HCT116 (cell line): ENCODE measurements at regions not wholly inside any gene's neighbourhood (a gene's known extent, or its start where the extent isn't known, plus 50 kb on each side); places are given as distances from the start of the nearest gene placed in this dataset.

Source experiments
- ATAC-seq: fragments of 200-7000 bp; cut with Tn5 transposase; 2 replicates; pipeline ENCODE4 v1.9.1; 2020; ENCODE audit warnings: mild to moderate bottlenecking, moderate library complexity
- BruUV-seq: library from RNA; stranded (reverse); fragments of 400-500 nt; replicated peaks from 2 replicates; lab custom pipeline; 2021; lab: Mats Ljungman, UMichigan
- CTCF ChIA-PET: fragments of 300-600 bp; sonication (Branson Sonifier 250); formaldehyde crosslinking; loops from one replicate; lab custom pipeline; 2021; ENCODE audit warnings: antibody characterized with exemption; lab: Charles Lee
- POLR2A ChIA-PET: fragments of 300-600, 350-600 bp; sonication (Branson Sonifier 250); formaldehyde crosslinking; loops from one replicate; lab custom pipeline; 2021; ENCODE audit warnings: antibody characterized with exemption; lab: Charles Lee
- RAD21 ChIA-PET, 2 experiments: fragments of 300-600 bp; sonication (Branson Sonifier 250); formaldehyde crosslinking; loops; one replicate each; lab custom pipeline; 2023; ENCODE audit warnings: low total read pairs in 2 of 2; ENCODE audit not compliant: uncharacterized antibody in 2 of 2, unreplicated experiment in 2 of 2, low non-redundant PET in 1 of 2; lab: Charles Lee
- DNase-seq: peaks from one replicate; pipeline ENCODE4 v3.0.0-alpha.2; 2010; ENCODE audit warnings: low read depth, low spot score
- H2AFZ ChIP-seq: fragments of 200-600 bp; shearing (Covaris generic), sonication (generic); 2 replicates; pipeline ENCODE4 v1.6.1; 2017; ENCODE audit warnings: low read depth, mixed run types, mixed read lengths, antibody characterized with exemption, low read length; ENCODE audit not compliant: poor library complexity, severe bottlenecking
- H3K27ac ChIP-seq: 2 replicates; pipeline ENCODE4 v1.5.1; 2012; ENCODE audit warnings: low read depth, low read length
- H3K27me3 ChIP-seq: fragments of 200-600 bp; sonication (generic); 2 replicates; pipeline ENCODE4 v1.6.1; 2016; ENCODE audit warnings: mixed run types, low read length, mixed read lengths; ENCODE audit not compliant: insufficient read depth
- H3K36me3 ChIP-seq, 2 experiments: fragments of 200-500 bp in 1 of 2; fragments of 200-600 bp in 1 of 2; sonication (Bioruptor generic) in 1 of 2; sonication (generic) in 1 of 2; 2 replicates each; pipeline versions ENCODE4 v1.5.1 to v1.6.1; 2014 to 2016; ENCODE audit warnings: low read length in 2 of 2, inconsistent platforms in 1 of 2, mixed read lengths in 1 of 2, mixed run types in 1 of 2; ENCODE audit not compliant: insufficient read depth in 2 of 2, control insufficient read depth in 1 of 2
- H3K4me1 ChIP-seq, 2 experiments: fragments of 200-600 bp in 1 of 2; sonication (generic) in 1 of 2; 2 replicates each; pipeline versions ENCODE4 v1.5.1 to v1.6.1; 2012 to 2017; ENCODE audit warnings: low read length in 2 of 2, inconsistent platforms in 1 of 2, mild to moderate bottlenecking in 1 of 2, mixed read lengths in 1 of 2, mixed run types in 1 of 2, moderate library complexity in 1 of 2; ENCODE audit not compliant: insufficient read depth in 2 of 2, control insufficient read depth in 1 of 2
- H3K4me2 ChIP-seq: fragments of 200-600 bp; sonication (generic); 2 replicates; pipeline ENCODE4 v1.6.1; 2017; ENCODE audit warnings: mixed run types, low read length, mixed read lengths
- H3K4me3 ChIP-seq, 2 experiments: fragments of 200-600 bp in 1 of 2; sonication (generic) in 1 of 2; replicated peaks in 1 of 2; 2 replicates each; pipeline ENCODE4 v1.5.1; 2011 to 2016; ENCODE audit warnings: low read length in 2 of 2, control low read depth in 1 of 2, low read depth in 1 of 2, mild to moderate bottlenecking in 1 of 2, mixed read lengths in 1 of 2, mixed run types in 1 of 2
- H3K79me2 ChIP-seq: fragments of 200-600 bp; sonication (generic); 2 replicates; pipeline ENCODE4 v1.6.1; 2017; ENCODE audit warnings: mild to moderate bottlenecking, mixed run types, low read length, moderate library complexity, mixed read lengths; ENCODE audit not compliant: insufficient read depth
- H3K9ac ChIP-seq: fragments of 200-600 bp; sonication (generic); 2 replicates; pipeline ENCODE4 v1.6.1; 2016; ENCODE audit warnings: low read length, mixed read lengths
- H3K9me2 ChIP-seq: fragments of 200-600 bp; sonication (generic), shearing (Covaris generic); 2 replicates; pipeline ENCODE4 v1.6.1; 2017; ENCODE audit warnings: mixed run types, mild to moderate bottlenecking, moderate library complexity; ENCODE audit not compliant: insufficient read depth
- H3K9me3 ChIP-seq, 2 experiments: fragments of 200-500 bp in 1 of 2; fragments of 200-600 bp in 1 of 2; sonication (Bioruptor generic) in 1 of 2; sonication (generic) in 1 of 2; 2 replicates each; pipeline ENCODE4 v1.6.1; 2014 to 2017; ENCODE audit warnings: low read length in 2 of 2, mixed read lengths in 2 of 2, inconsistent platforms in 1 of 2, low read depth in 1 of 2, mild to moderate bottlenecking in 1 of 2, mixed run types in 1 of 2, moderate library complexity in 1 of 2; ENCODE audit not compliant: control insufficient read depth in 1 of 2, insufficient read depth in 1 of 2
- H4K20me1 ChIP-seq: fragments of 200-600 bp; sonication (generic), shearing (Covaris generic); 2 replicates; pipeline ENCODE4 v1.6.1; 2017; ENCODE audit warnings: mixed run types, mild to moderate bottlenecking, moderate library complexity; ENCODE audit not compliant: insufficient read depth
- CEBPB ChIP-seq: IDR thresholded peaks from 2 replicates; pipeline ENCODE4 v1.6.1; 2012; ENCODE audit warnings: low read depth
- ELF1 ChIP-seq: IDR thresholded peaks from 2 replicates; pipeline ENCODE4 v1.6.1; 2012; ENCODE audit warnings: low read depth, borderline replicate concordance
- EZH2 ChIP-seq: fragments of 200-600 bp; sonication (generic); IDR thresholded peaks from 2 replicates; pipeline ENCODE4 v1.6.1; 2017; ENCODE audit warnings: antibody characterized with exemption, mixed run types
- EZH2phosphoT487 ChIP-seq: fragments of 200-600 bp; IDR thresholded peaks from 2 replicates; pipeline ENCODE4 v1.6.1; 2018; ENCODE audit warnings: antibody characterized with exemption, borderline replicate concordance
- FOSL1 ChIP-seq: IDR thresholded peaks from 2 replicates; pipeline ENCODE4 v1.6.1; 2012; ENCODE audit warnings: low read depth
- JUND ChIP-seq: IDR thresholded peaks from 2 replicates; pipeline ENCODE4 v1.6.1; 2012
- POLR2AphosphoS5 ChIP-seq: IDR thresholded peaks from 2 replicates; pipeline ENCODE4 v1.6.1; 2011; ENCODE audit warnings: mild to moderate bottlenecking, low read depth, low read length, moderate library complexity
- RAD21 ChIP-seq: IDR thresholded peaks from 2 replicates; pipeline ENCODE4 v1.6.1; 2012; ENCODE audit warnings: low read depth, mild to moderate bottlenecking
- SRF ChIP-seq: IDR thresholded peaks from 2 replicates; pipeline ENCODE4 v1.6.1; 2012; ENCODE audit warnings: low read depth
- TCF7L2 ChIP-seq: IDR thresholded peaks from 2 replicates; pipeline ENCODE4 v1.7.0; 2011; ENCODE audit warnings: borderline replicate concordance, inconsistent platforms; ENCODE audit not compliant: insufficient read depth, insufficient read length; ENCODE audit errors: extremely low read depth
- ZFX ChIP-seq: fragments of 450-650 bp; IDR thresholded peaks from 2 replicates; pipeline ENCODE4 v1.6.1; 2017
- ZNF274 ChIP-seq: fragments of 200-500 bp; sonication (Bioruptor generic); IDR thresholded peaks from 2 replicates; pipeline ENCODE4 v1.6.1; 2014; ENCODE audit warnings: mild to moderate bottlenecking, low read depth, low read length, inconsistent platforms
- intact Hi-C: fragments of 100-400 bp; cut with micrococcal nuclease; formaldehyde crosslinking; loops from 2 replicates; pipeline ENCODE4 v1.10.0; 2022

DNA sequence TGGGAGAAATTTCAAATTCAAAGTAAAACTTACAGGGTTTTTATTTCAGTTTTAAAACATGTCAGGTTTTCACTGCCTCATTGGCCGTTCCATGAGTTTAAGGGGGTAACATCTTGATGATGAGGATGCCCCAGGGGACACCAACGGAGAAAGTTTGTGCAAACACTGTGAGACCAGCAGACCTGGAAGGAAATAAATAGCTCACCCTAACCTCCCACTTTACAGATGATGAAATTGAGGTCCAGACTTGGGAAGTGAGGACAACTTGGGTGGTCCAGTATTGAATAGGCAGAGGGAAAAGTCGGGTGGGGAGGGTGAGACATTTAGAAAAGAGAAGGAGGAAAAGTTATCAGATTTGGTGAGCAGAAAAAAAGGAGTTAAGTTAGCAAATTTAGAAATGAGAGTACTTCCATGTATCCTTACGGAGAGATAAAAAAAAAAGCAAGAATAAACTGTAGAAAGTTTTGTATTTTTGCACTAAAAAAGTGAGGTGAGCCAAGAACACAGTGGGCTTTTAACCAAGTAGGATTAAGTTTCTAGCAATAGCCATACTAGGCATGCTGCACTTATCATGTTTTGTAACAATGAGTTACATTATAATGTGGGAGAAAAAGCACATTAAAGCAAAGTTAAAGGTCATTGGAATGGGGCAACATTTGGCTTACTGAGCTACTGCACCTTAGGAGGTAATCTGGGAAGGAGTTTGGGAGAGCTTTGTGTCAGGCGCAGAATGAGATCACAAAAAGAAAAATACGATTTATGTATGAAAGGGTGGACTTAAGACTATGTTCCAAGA is 125.1 kb downstream of the GAS1 start (continued):
- TF ChIP-seq SRF (no peak), RAD21 (no peak), ELF1 (no peak), EZH2 (no peak), EZH2phosphoT487 (no peak)
- TF ChIP-seq, all 23 proteins: peak for 0

GRCh38 chr9:86821006-86821845 is 126.1 kb downstream of the GAS1 start:
- H2AFZ ChIP-seq, result no peak overlapping the region
- RAD21 ChIA-PET, result no interaction called here
- TF ChIP-seq JUND, result no peak
- TF ChIP-seq FOSL1, result no peak
- TF ChIP-seq TCF7L2, result no peak
- no peak for TF ChIP-seq ZNF274
- no peak for TF ChIP-seq POLR2AphosphoS5
- TF ChIP-seq ZFX, result no peak
- no peak for TF ChIP-seq CEBPB
- no peak for TF ChIP-seq RAD21
- no peak for TF ChIP-seq SRF
- TF ChIP-seq, all 23 proteins: peak for 0
- no peak for DNase-seq
- H3K4me2 ChIP-seq, result no peak overlapping the region
- ATAC-seq, result no peak
- H3K4me1 ChIP-seq, result no peaks in the 10 kb centered on the region
- H3K27me3 ChIP-seq, result peaks cover 33% of the 10 kb centered on the region
- BruUV-seq, result no TSS peak
- no peaks in the 10 kb centered on the region for H3K9me2 ChIP-seq
- ChIA-PET POLR2A (no interaction called here), CTCF (no interaction called here)
- no peaks in the 10 kb centered on the region for H4K20me1 ChIP-seq
- H3K4me3 ChIP-seq, result no peak overlapping the region
- no peaks in the 10 kb centered on the region for H3K79me2 ChIP-seq
- no peaks in the 10 kb centered on the region for H3K36me3 ChIP-seq
- no peak overlapping the region for H3K9ac ChIP-seq
- no peak overlapping the region for H3K27ac ChIP-seq
- H3K9me3 ChIP-seq, result no peaks in the 10 kb centered on the region; a peak in 1 of 4 replicates
- intact Hi-C loops, result no loop called here
